ENCODE measurements at regions not wholly inside any gene's neighbourhood (a gene's known extent, or its start where the extent isn't known, plus 50 kb on each side); places are given as distances from the start of the nearest gene placed in this dataset.

- Histone ChIP-seq H2BK5ac (ENCODE audit: low read length) (peak overlapping the region; percentile 39), H3K4me2 (ENCODE audit: insufficient read depth, low read length, poor library complexity, severe bottlenecking) (no peak overlapping the region), H3K27me3 (ENCODE audit: control insufficient read depth in 3 of 3, insufficient read depth in 3 of 3, low read depth in 1 of 3, low read length in 3 of 3) (no peaks in the 10 kb centered on the region), H2BK15ac (ENCODE audit: low read length) (peak overlapping the region; percentile 77), H4K91ac (ENCODE audit: low read depth, low read length, poor library complexity) (no peak overlapping the region), H3K36me3 (replicated peaks in 1 of 2; ENCODE audit: control insufficient read depth in 2 of 2, insufficient read depth in 2 of 2, low read length in 2 of 2) (no peaks in the 10 kb centered on the region), H3K4ac (ENCODE audit: low read length) (no peak overlapping the region), H4K8ac (ENCODE audit: low read depth, low read length) (no peak overlapping the region), H3K9ac (ENCODE audit: low read depth, low read length, poor library complexity) (no peak overlapping the region), H3K79me1 (ENCODE audit: low read depth, low read length) (no peaks in the 10 kb centered on the region), H3K14ac (ENCODE audit: low read length) (peak overlapping the region; percentile 42), H3K4me3 (ENCODE audit: low read length in 2 of 2) (no peak overlapping the region), H2AK5ac (ENCODE audit: low read depth, low read length) (peak overlapping the region; percentile 49), H2AFZ (ENCODE audit: low read length) (no peak overlapping the region), H2BK120ac (ENCODE audit: low read depth, low read length) (peak overlapping the region; percentile 69), H3K18ac (ENCODE audit: low read length) (peak overlapping the region; percentile 40), H3K9me3 (replicated peaks in 1 of 2; ENCODE audit: control insufficient read depth in 2 of 2, insufficient read depth in 1 of 2, low read depth in 1 of 2, low read length in 2 of 2) (no peaks in the 10 kb centered on the region), H3K23ac (ENCODE audit: low read depth, low read length, poor library complexity) (peak overlapping the region; percentile 46), H3K4me1 (ENCODE audit: control insufficient read depth in 2 of 2, insufficient read depth in 1 of 2, low read depth in 1 of 2, low read length in 2 of 2) (no peaks in the 10 kb centered on the region), H2BK12ac (ENCODE audit: low read length) (peak overlapping the region; percentile 73), H3K27ac (replicated peaks; ENCODE audit: low read length) (no peak overlapping the region)
- DNase-seq (ENCODE audit: low spot score), result no peak
- WGBS, 2 donors (ENCODE audit: extremely low coverage in 2 of 2, insufficient read length in 2 of 2, insufficient replicate concordance in 1 of 2), result no CpG with 5 or more reads among the region's 5 CpGs
These were observed 623.6 kb downstream of the AACS start for GRCh38 chr12:125688881-125689280.

GRCh38 chr12:125689576-125690410 is 624.6 kb downstream of the AACS start:
- H3K36me3 ChIP-seq (replicated peaks in 1 of 2; ENCODE audit: control insufficient read depth in 2 of 2, insufficient read depth in 2 of 2, low read length in 2 of 2), result no peaks in the 10 kb centered on the region
- H2BK120ac ChIP-seq (ENCODE audit: low read depth, low read length), result no peak overlapping the region
- H3K27ac ChIP-seq (replicated peaks; ENCODE audit: low read length), result no peak overlapping the region
- H2AK5ac ChIP-seq (ENCODE audit: low read depth, low read length), result no peak overlapping the region
- no peak overlapping the region for H3K4me3 ChIP-seq (ENCODE audit: low read length in 2 of 2)
- H3K4me2 ChIP-seq (ENCODE audit: insufficient read depth, low read length, poor library complexity, severe bottlenecking), result no peak overlapping the region
- no peak overlapping the region for H4K8ac ChIP-seq (ENCODE audit: low read depth, low read length)
- no CpG with 5 or more reads among the region's 18 CpGs for WGBS, 2 donors (ENCODE audit: extremely low coverage in 2 of 2, insufficient read length in 2 of 2, insufficient replicate concordance in 1 of 2)
- no peak overlapping the region for H3K14ac ChIP-seq (ENCODE audit: low read length)
- no peak for DNase-seq (ENCODE audit: low spot score)
- H2BK5ac ChIP-seq (ENCODE audit: low read length), result no peak overlapping the region
- no peak overlapping the region for H2BK15ac ChIP-seq (ENCODE audit: low read length)
- H4K91ac ChIP-seq (ENCODE audit: low read depth, low read length, poor library complexity), result no peak overlapping the region
- no peaks in the 10 kb centered on the region for H3K4me1 ChIP-seq (ENCODE audit: control insufficient read depth in 2 of 2, insufficient read depth in 1 of 2, low read depth in 1 of 2, low read length in 2 of 2)
- no peak overlapping the region for H3K23ac ChIP-seq (ENCODE audit: low read depth, low read length, poor library complexity)
- H2BK12ac ChIP-seq (ENCODE audit: low read length), result no peak overlapping the region
- no peak overlapping the region for H2AFZ ChIP-seq (ENCODE audit: low read length)
- H3K9me3 ChIP-seq (replicated peaks in 1 of 2; ENCODE audit: control insufficient read depth in 2 of 2, insufficient read depth in 1 of 2, low read depth in 1 of 2, low read length in 2 of 2), result no peaks in the 10 kb centered on the region
- no peak overlapping the region for H3K9ac ChIP-seq (ENCODE audit: low read depth, low read length, poor library complexity)
- H3K79me1 ChIP-seq (ENCODE audit: low read depth, low read length), result no peaks in the 10 kb centered on the region
- no peak overlapping the region for H3K18ac ChIP-seq (ENCODE audit: low read length)
- H3K4ac ChIP-seq (ENCODE audit: low read length), result no peak overlapping the region
- no peaks in the 10 kb centered on the region for H3K27me3 ChIP-seq (ENCODE audit: control insufficient read depth in 3 of 3, insufficient read depth in 3 of 3, low read depth in 1 of 3, low read length in 3 of 3)

- Histone ChIP-seq H4K91ac (ENCODE audit: low read depth, low read length, poor library complexity) (no peak overlapping the region), H3K14ac (ENCODE audit: low read length) (no peak overlapping the region), H3K4ac (ENCODE audit: low read length) (no peak overlapping the region), H2BK15ac (ENCODE audit: low read length) (no peak overlapping the region), H3K18ac (ENCODE audit: low read length) (no peak overlapping the region), H3K36me3 (replicated peaks in 1 of 2; ENCODE audit: control insufficient read depth in 2 of 2, insufficient read depth in 2 of 2, low read length in 2 of 2) (no peaks in the 10 kb centered on the region), H2AFZ (ENCODE audit: low read length) (no peak overlapping the region), H3K4me2 (ENCODE audit: insufficient read depth, low read length, poor library complexity, severe bottlenecking) (no peak overlapping the region), H3K9me3 (replicated peaks in 1 of 2; ENCODE audit: control insufficient read depth in 2 of 2, insufficient read depth in 1 of 2, low read depth in 1 of 2, low read length in 2 of 2) (no peaks in the 10 kb centered on the region), H3K27ac (replicated peaks; ENCODE audit: low read length) (no peak overlapping the region), H4K8ac (ENCODE audit: low read depth, low read length) (no peak overlapping the region), H3K79me1 (ENCODE audit: low read depth, low read length) (no peaks in the 10 kb centered on the region), H3K23ac (ENCODE audit: low read depth, low read length, poor library complexity) (no peak overlapping the region), H3K9ac (ENCODE audit: low read depth, low read length, poor library complexity) (no peak overlapping the region), H2BK120ac (ENCODE audit: low read depth, low read length) (no peak overlapping the region), H3K4me1 (ENCODE audit: control insufficient read depth in 2 of 2, insufficient read depth in 1 of 2, low read depth in 1 of 2, low read length in 2 of 2) (no peaks in the 10 kb centered on the region), H2BK5ac (ENCODE audit: low read length) (no peak overlapping the region), H2AK5ac (ENCODE audit: low read depth, low read length) (no peak overlapping the region), H3K4me3 (ENCODE audit: low read length in 2 of 2) (no peak overlapping the region), H2BK12ac (ENCODE audit: low read length) (no peak overlapping the region), H3K27me3 (ENCODE audit: control insufficient read depth in 3 of 3, insufficient read depth in 3 of 3, low read depth in 1 of 3, low read length in 3 of 3) (no peaks in the 10 kb centered on the region)
- DNase-seq (ENCODE audit: low spot score), result no peak
- WGBS, 2 donors (ENCODE audit: extremely low coverage in 2 of 2, insufficient read length in 2 of 2, insufficient replicate concordance in 1 of 2), result no CpG with 5 or more reads among the region's 9 CpGs
These were observed 625.6 kb downstream of the AACS start for GRCh38 chr12:125690841-125691240.

GRCh38 chr12:125696054-125696453 is 630.8 kb downstream of the AACS start:
- no peak overlapping the region for H4K8ac ChIP-seq (ENCODE audit: low read depth, low read length)
- no peaks in the 10 kb centered on the region for H3K4me1 ChIP-seq (ENCODE audit: control insufficient read depth in 2 of 2, insufficient read depth in 1 of 2, low read depth in 1 of 2, low read length in 2 of 2)
- H3K9ac ChIP-seq (ENCODE audit: low read depth, low read length, poor library complexity), result no peak overlapping the region
- H3K4me3 ChIP-seq (ENCODE audit: low read length in 2 of 2), result no peak overlapping the region
- H3K79me1 ChIP-seq (ENCODE audit: low read depth, low read length), result no peaks in the 10 kb centered on the region
- no peak overlapping the region for H2AFZ ChIP-seq (ENCODE audit: low read length)
- H3K27ac ChIP-seq (replicated peaks; ENCODE audit: low read length), result no peak overlapping the region
- no peak overlapping the region for H4K91ac ChIP-seq (ENCODE audit: low read depth, low read length, poor library complexity)
- H2BK12ac ChIP-seq (ENCODE audit: low read length), result no peak overlapping the region
- H3K4ac ChIP-seq (ENCODE audit: low read length), result no peak overlapping the region
- H3K9me3 ChIP-seq (replicated peaks in 1 of 2; ENCODE audit: control insufficient read depth in 2 of 2, insufficient read depth in 1 of 2, low read depth in 1 of 2, low read length in 2 of 2), result no peaks in the 10 kb centered on the region
- H2BK15ac ChIP-seq (ENCODE audit: low read length), result no peak overlapping the region
- DNase-seq (ENCODE audit: low spot score), result no peak
- no peak overlapping the region for H3K18ac ChIP-seq (ENCODE audit: low read length)
- H3K27me3 ChIP-seq (ENCODE audit: control insufficient read depth in 3 of 3, insufficient read depth in 3 of 3, low read depth in 1 of 3, low read length in 3 of 3), result no peaks in the 10 kb centered on the region
- no peak overlapping the region for H3K23ac ChIP-seq (ENCODE audit: low read depth, low read length, poor library complexity)
- no CpG with 5 or more reads among the region's 2 CpGs for WGBS, 2 donors (ENCODE audit: extremely low coverage in 2 of 2, insufficient read length in 2 of 2, insufficient replicate concordance in 1 of 2)
- H2AK5ac ChIP-seq (ENCODE audit: low read depth, low read length), result no peak overlapping the region
- H2BK5ac ChIP-seq (ENCODE audit: low read length), result no peak overlapping the region
- no peak overlapping the region for H3K14ac ChIP-seq (ENCODE audit: low read length)
- no peak overlapping the region for H2BK120ac ChIP-seq (ENCODE audit: low read depth, low read length)
- H3K4me2 ChIP-seq (ENCODE audit: insufficient read depth, low read length, poor library complexity, severe bottlenecking), result no peak overlapping the region
- H3K36me3 ChIP-seq (replicated peaks in 1 of 2; ENCODE audit: control insufficient read depth in 2 of 2, insufficient read depth in 2 of 2, low read length in 2 of 2), result no peaks in the 10 kb centered on the region
